H9 (cell line): ENCODE measurements at regions not wholly inside any gene's neighbourhood (a gene's known extent, or its start where the extent isn't known, plus 50 kb on each side); places are given as distances from the start of the nearest gene placed in this dataset.
A peak's percentile ranks its signal among the peaks of the same experiment; 100 is the strongest.

Experiments used
- DNase-seq: peaks from one replicate; pipeline ENCODE4 v3.0.0-alpha.2; 2017
- H2AFZ ChIP-seq: one replicate; pipeline ENCODE4 v1.6.1; 2013; ENCODE audit warnings: mild to moderate bottlenecking, low read length, control low read depth, moderate library complexity
- H2AK5ac ChIP-seq: 2 replicates; pipeline ENCODE4 v1.6.1; 2013; ENCODE audit warnings: low read length, control low read depth, mixed read lengths; ENCODE audit not compliant: insufficient read length
- H2BK120ac ChIP-seq: one replicate; pipeline ENCODE4 v1.6.1; 2013; ENCODE audit warnings: low read depth, mild to moderate bottlenecking, low read length, control low read depth, inconsistent platforms; ENCODE audit not compliant: poor library complexity, severe bottlenecking
- H2BK12ac ChIP-seq: 2 replicates; pipeline ENCODE4 v1.6.1; 2013; ENCODE audit warnings: low read length, control low read depth, mixed read lengths, low read depth; ENCODE audit not compliant: insufficient read length
- H2BK15ac ChIP-seq: 2 replicates; pipeline ENCODE4 v1.6.1; 2013; ENCODE audit warnings: low read depth, low read length, control low read depth
- H2BK20ac ChIP-seq: one replicate; pipeline ENCODE4 v1.6.1; 2013; ENCODE audit warnings: low read depth, mild to moderate bottlenecking, low read length, control low read depth, inconsistent platforms; ENCODE audit not compliant: poor library complexity, severe bottlenecking
- H2BK5ac ChIP-seq: 2 replicates; pipeline ENCODE4 v1.6.1; 2013; ENCODE audit warnings: low read length, control low read depth, mixed read lengths; ENCODE audit not compliant: insufficient read length
- H3K14ac ChIP-seq: 2 replicates; pipeline ENCODE4 v1.6.1; 2013; ENCODE audit warnings: low read length, control low read depth; ENCODE audit not compliant: insufficient read depth
- H3K18ac ChIP-seq: 2 replicates; pipeline ENCODE4 v1.6.1; 2013; ENCODE audit warnings: low read depth, mild to moderate bottlenecking, mixed read lengths, low read length, control low read depth; ENCODE audit not compliant: insufficient read length
- H3K23ac ChIP-seq: 2 replicates; pipeline ENCODE4 v1.6.1; 2013; ENCODE audit warnings: low read length, control low read depth, mixed read lengths, low read depth; ENCODE audit not compliant: insufficient read length
- H3K23me2 ChIP-seq: 2 replicates; pipeline ENCODE4 v1.6.1; 2013; ENCODE audit warnings: low read depth, mild to moderate bottlenecking, mixed read lengths, low read length, control low read depth; ENCODE audit not compliant: insufficient read length, poor library complexity, severe bottlenecking
- H3K27ac ChIP-seq: 2 replicates; pipeline ENCODE4 v1.5.1; 2013; ENCODE audit warnings: low read length, control low read depth, mixed read lengths, low read depth; ENCODE audit not compliant: insufficient read length
- H3K27me3 ChIP-seq: 2 replicates; pipeline ENCODE4 v1.6.1; 2013; ENCODE audit warnings: low read length, control low read depth, inconsistent platforms; ENCODE audit not compliant: insufficient read depth
- H3K4ac ChIP-seq: 2 replicates; pipeline ENCODE4 v1.6.1; 2013; ENCODE audit warnings: low read depth, mild to moderate bottlenecking, control low read depth, inconsistent platforms, low read length, moderate library complexity
- H3K4me1 ChIP-seq: 2 replicates; pipeline ENCODE4 v1.6.1; 2013; ENCODE audit warnings: low read length, control low read depth, inconsistent platforms; ENCODE audit not compliant: insufficient read depth
- H3K4me2 ChIP-seq: 2 replicates; pipeline ENCODE4 v1.6.1; 2013; ENCODE audit warnings: low read length, control low read depth, mixed read lengths; ENCODE audit not compliant: insufficient read length, insufficient read depth
- H3K56ac ChIP-seq: 2 replicates; pipeline ENCODE4 v1.6.1; 2013; ENCODE audit warnings: low read depth, mild to moderate bottlenecking, mixed read lengths, low read length, control low read depth; ENCODE audit not compliant: insufficient read length
- H3K79me1 ChIP-seq: 2 replicates; pipeline ENCODE4 v1.6.1; 2013; ENCODE audit warnings: low read depth, mild to moderate bottlenecking, moderate library complexity, low read length, control low read depth, inconsistent platforms; ENCODE audit not compliant: insufficient read depth, poor library complexity, severe bottlenecking
- H3K79me2 ChIP-seq: 2 replicates; pipeline ENCODE4 v1.6.1; 2013; ENCODE audit warnings: low read length, control low read depth, inconsistent platforms; ENCODE audit not compliant: insufficient read depth
- H3K9ac ChIP-seq: 2 replicates; pipeline ENCODE4 v1.6.1; 2013; ENCODE audit warnings: low read length, control low read depth, mixed read lengths; ENCODE audit not compliant: insufficient read length; ENCODE audit errors: extremely low read depth
- H3K9me3 ChIP-seq: one replicate; pipeline ENCODE4 v1.6.1; 2013; ENCODE audit warnings: low read depth, low read length, inconsistent platforms; ENCODE audit not compliant: control insufficient read depth
- H3T11ph ChIP-seq: one replicate; pipeline ENCODE4 v1.6.1; 2013; ENCODE audit warnings: mild to moderate bottlenecking, low read length, control low read depth, inconsistent platforms
- H4K20me1 ChIP-seq: one replicate; pipeline ENCODE4 v1.6.1; 2013; ENCODE audit not compliant: control insufficient read depth, insufficient read length, insufficient read depth
- H4K5ac ChIP-seq: 2 replicates; pipeline ENCODE4 v1.6.1; 2013; ENCODE audit warnings: low read depth, mild to moderate bottlenecking, mixed read lengths, low read length, control low read depth; ENCODE audit not compliant: insufficient read length
- H4K8ac ChIP-seq: replicated peaks from 2 replicates; pipeline ENCODE4 v1.6.1; 2013; ENCODE audit warnings: low read length, control low read depth, mixed read lengths, low read depth; ENCODE audit not compliant: insufficient read length
- H4K91ac ChIP-seq: 2 replicates; pipeline ENCODE4 v1.6.1; 2013; ENCODE audit warnings: low read depth, mild to moderate bottlenecking, moderate library complexity, mixed read lengths, low read length, control low read depth; ENCODE audit not compliant: insufficient read length
- H3K27ac Mint-ChIP-seq, 3 experiments: 2 replicates in 2 of 3; 3 replicates in 1 of 3; pipeline ENCODE4 v1.8.0; 2020 to 2021; ENCODE audit warnings: mixed read lengths in 3 of 3, mild to moderate bottlenecking in 1 of 3, moderate library complexity in 1 of 3
- H3K27me3 Mint-ChIP-seq: 2 replicates; pipeline ENCODE4 v1.8.0; 2021; ENCODE audit warnings: low read depth, mild to moderate bottlenecking, moderate library complexity, mixed read lengths
- H3K36me3 Mint-ChIP-seq, 3 experiments: 2 replicates in 2 of 3; 3 replicates in 1 of 3; pipeline ENCODE4 v1.8.0; 2020 to 2021; ENCODE audit warnings: low read depth in 3 of 3, mixed read lengths in 3 of 3; ENCODE audit not compliant: insufficient read depth in 1 of 3
- H3K4me1 Mint-ChIP-seq, 2 experiments: 2 replicates each; pipeline ENCODE4 v1.8.0; 2020; ENCODE audit warnings: mixed read lengths in 2 of 2
- H3K4me3 Mint-ChIP-seq, 2 experiments: 2 replicates in 1 of 2; 3 replicates in 1 of 2; pipeline ENCODE4 v1.8.0; 2020 to 2021; ENCODE audit warnings: mild to moderate bottlenecking in 2 of 2, mixed read lengths in 2 of 2, moderate library complexity in 1 of 2
- H3K9me3 Mint-ChIP-seq, 2 experiments: 2 replicates in 1 of 2; 3 replicates in 1 of 2; pipeline ENCODE4 v1.8.0; 2020; ENCODE audit warnings: mild to moderate bottlenecking in 2 of 2, mixed read lengths in 2 of 2, moderate library complexity in 1 of 2
- WGBS: extraction: QIAGEN DNeasy Blood & Tissue Kit; methylation state at CpG from one replicate; pipeline ENCODE4 v1.1.7; 2013; ENCODE audit warnings: missing lambda C conversion rate, low lambda C conversion rate, mixed read lengths; ENCODE audit not compliant: insufficient read length; ENCODE audit errors: extremely low coverage; 5-methylcytosine and 5-hydroxymethylcytosine counted together
- TF ChIP-seq, protein P1 (sequence below): fragments of 200-600 bp; sonication (generic); conservative IDR thresholded peaks from 3 replicates; pipeline ENCODE4 v1.8.0; 2021; ENCODE audit warnings: antibody characterized with exemption, mild to moderate bottlenecking

DNA sequence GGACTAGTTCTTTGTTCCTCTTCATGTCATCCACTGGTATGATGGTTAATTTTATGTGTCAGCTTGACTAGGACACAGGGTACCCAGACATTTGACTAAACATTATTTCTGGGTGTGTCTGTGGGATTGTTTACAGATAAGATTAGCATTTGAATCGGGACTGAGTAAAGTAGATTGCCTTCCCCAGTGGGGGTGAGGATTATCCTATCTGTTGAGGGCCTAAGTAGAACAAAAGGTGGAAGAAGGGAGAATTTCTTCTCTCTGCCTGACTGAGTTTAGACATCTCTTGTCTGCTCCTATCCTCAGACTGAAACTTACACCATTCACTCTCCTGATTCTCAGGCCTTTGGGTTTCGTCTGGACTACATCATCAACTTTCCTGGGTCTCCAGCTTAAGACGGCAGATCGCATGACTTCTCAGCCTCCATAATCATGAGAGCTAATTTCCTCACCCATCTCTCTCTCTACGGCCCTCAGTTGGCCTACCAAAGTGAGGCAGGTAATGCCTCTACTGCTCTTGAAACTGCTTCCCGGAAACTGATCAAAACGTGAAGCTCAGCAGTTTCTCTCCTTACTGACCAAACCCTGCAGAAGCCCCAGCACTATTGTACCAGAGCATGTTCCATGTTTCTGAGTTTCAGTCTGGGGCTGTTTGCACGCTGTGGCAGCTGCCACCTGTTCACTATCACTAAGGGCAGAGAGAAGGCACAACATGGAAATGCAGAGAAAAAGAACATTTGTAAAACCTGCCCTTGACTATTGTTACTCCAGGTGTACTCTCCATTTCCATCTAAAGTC lies 95.4 kb downstream of the NXPE2 start:
- TF ChIP-seq, protein P1, sequence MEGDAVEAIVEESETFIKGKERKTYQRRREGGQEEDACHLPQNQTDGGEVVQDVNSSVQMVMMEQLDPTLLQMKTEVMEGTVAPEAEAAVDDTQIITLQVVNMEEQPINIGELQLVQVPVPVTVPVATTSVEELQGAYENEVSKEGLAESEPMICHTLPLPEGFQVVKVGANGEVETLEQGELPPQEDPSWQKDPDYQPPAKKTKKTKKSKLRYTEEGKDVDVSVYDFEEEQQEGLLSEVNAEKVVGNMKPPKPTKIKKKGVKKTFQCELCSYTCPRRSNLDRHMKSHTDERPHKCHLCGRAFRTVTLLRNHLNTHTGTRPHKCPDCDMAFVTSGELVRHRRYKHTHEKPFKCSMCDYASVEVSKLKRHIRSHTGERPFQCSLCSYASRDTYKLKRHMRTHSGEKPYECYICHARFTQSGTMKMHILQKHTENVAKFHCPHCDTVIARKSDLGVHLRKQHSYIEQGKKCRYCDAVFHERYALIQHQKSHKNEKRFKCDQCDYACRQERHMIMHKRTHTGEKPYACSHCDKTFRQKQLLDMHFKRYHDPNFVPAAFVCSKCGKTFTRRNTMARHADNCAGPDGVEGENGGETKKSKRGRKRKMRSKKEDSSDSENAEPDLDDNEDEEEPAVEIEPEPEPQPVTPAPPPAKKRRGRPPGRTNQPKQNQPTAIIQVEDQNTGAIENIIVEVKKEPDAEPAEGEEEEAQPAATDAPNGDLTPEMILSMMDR, result no peak
- no peak overlapping the region for H2BK5ac ChIP-seq
- no peak overlapping the region; a peak in 2 of 5 replicates for H3K4me3 Mint-ChIP-seq

More for the DNA sequence above, 95.4 kb downstream of the NXPE2 start:
- no peak overlapping the region for H3K4ac ChIP-seq
- H2BK12ac ChIP-seq, result no peak overlapping the region
- no CpG with 5 or more reads among the region's 8 CpGs for WGBS
- no peak overlapping the region for H3K23ac ChIP-seq
- DNase-seq, result no peak
- H2BK120ac ChIP-seq, result no peak overlapping the region
- no peak overlapping the region for H3K14ac ChIP-seq
- no peak overlapping the region for H4K5ac ChIP-seq
- no peaks in the 10 kb centered on the region for H3K79me2 ChIP-seq
- H3K27me3 ChIP-seq, result peaks cover 3% of the 10 kb centered on the region; the same call in 1 of the 2 replicates
- no peak overlapping the region for H2BK15ac ChIP-seq
- H3K56ac ChIP-seq, result no peak overlapping the region
- Mint-ChIP-seq H3K27me3 (peaks cover 51% of the 10 kb centered on the region), H3K27ac (0 out of 7 replicates have a peak overlapping the region, but pooled peaks of 1 of the 3 experiments have one; percentile 26), H3K9me3 (no peaks in the 10 kb centered on the region; a peak in 3 of 5 replicates), H3K36me3 (0 out of 7 replicates have a peak, but pooled peaks cover 0 to 5% (median 0%) of the 10 kb centered on the region in 3 experiments), H3K4me1 (peaks cover 23 to 25% of the 10 kb centered on the region in 2 experiments)
- H4K8ac ChIP-seq, result no peak overlapping the region
- H4K20me1 ChIP-seq, result no peaks in the 10 kb centered on the region
- H4K91ac ChIP-seq, result no peak overlapping the region
- no peak overlapping the region for H2AFZ ChIP-seq
- no peak overlapping the region for H3K18ac ChIP-seq
- H3K79me1 ChIP-seq, result no peaks in the 10 kb centered on the region
- no peak overlapping the region for H3K27ac ChIP-seq
- H3T11ph ChIP-seq, result no peak overlapping the region
- no peak overlapping the region for H3K4me2 ChIP-seq
- H2BK20ac ChIP-seq, result no peak overlapping the region
- no peaks in the 10 kb centered on the region for H3K23me2 ChIP-seq
- no peaks in the 10 kb centered on the region for H3K9me3 ChIP-seq
- H3K9ac ChIP-seq, result no peak overlapping the region
- H2AK5ac ChIP-seq, result no peak overlapping the region
- H3K4me1 ChIP-seq, result peaks cover 5% of the 10 kb centered on the region
